Cardiac muscle cell (in vitro differentiated cells and primary cell): ENCODE measurements at regions not wholly inside any gene's neighbourhood (a gene's known extent, or its start where the extent isn't known, plus 50 kb on each side); places are given as distances from the start of the nearest gene placed in this dataset.

Experiments used
- DNase-seq, 2 donors: peaks; one replicate each; pipeline versions ENCODE4 v3.0.0 to v3.0.0-alpha.2; 2010 to 2017; ENCODE audit warnings: low read depth in 1 of 2, low spot score in 1 of 2
- H3K27ac ChIP-seq: fragments of 200-600 bp; sonication (generic); 2 replicates; pipeline ENCODE4 v1.5.1; 2016
- H3K27me3 ChIP-seq: fragments of 200-600 bp; sonication (generic); 2 replicates; pipeline ENCODE4 v1.6.0; 2016; ENCODE audit warnings: control low read depth
- H3K36me3 ChIP-seq: fragments of 200-600 bp; sonication (generic); 2 replicates; pipeline ENCODE4 v1.5.1; 2016; ENCODE audit warnings: control low read depth
- H3K4me1 ChIP-seq: fragments of 200-600 bp; sonication (generic); 2 replicates; pipeline ENCODE4 v1.8.1; 2017; ENCODE audit warnings: low read depth, mild to moderate bottlenecking, mixed run types
- H3K4me3 ChIP-seq: fragments of 200-600 bp; sonication (generic); 2 replicates; pipeline ENCODE4 v1.5.1; 2016; ENCODE audit warnings: mild to moderate bottlenecking
- H3K9me3 ChIP-seq: fragments of 200-600 bp; sonication (generic); 2 replicates; pipeline ENCODE4 v1.5.1; 2017; ENCODE audit warnings: low read depth, mild to moderate bottlenecking, control low read depth
- TF ChIP-seq, protein P1 (sequence below): IDR thresholded peaks from 2 replicates; pipeline ENCODE4 v1.5.1; 2012; ENCODE audit warnings: low read depth, mild to moderate bottlenecking, low read length

DNA sequence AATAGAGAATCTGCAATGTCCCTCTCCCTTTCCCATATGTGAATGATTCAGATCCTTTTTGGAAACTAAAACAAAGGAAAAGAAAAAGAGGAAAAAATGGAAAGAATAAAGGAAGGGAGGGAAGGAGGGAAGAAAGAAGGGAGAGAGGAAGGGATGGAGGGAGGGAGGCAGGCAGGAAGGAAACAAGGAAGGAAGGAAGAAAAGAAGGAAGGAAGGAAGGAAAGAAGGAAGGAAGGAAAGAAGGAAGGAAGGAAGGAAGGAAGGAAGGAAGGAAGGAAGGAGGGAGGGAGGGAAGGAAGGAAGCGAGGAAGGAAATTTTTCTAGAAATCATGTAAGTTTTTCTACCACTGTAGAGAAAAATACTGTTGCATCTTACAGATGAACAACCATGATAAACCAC, 215.0 kb upstream of the CBLB start:
- no peaks in the 10 kb centered on the region for H3K27me3 ChIP-seq
- no peaks in the 10 kb centered on the region for H3K9me3 ChIP-seq
- no peak overlapping the region for H3K4me3 ChIP-seq
- H3K4me1 ChIP-seq: no peaks in the 10 kb centered on the region
- no peak for DNase-seq
- no peaks in the 10 kb centered on the region for H3K36me3 ChIP-seq
- H3K27ac ChIP-seq: no peak overlapping the region
- TF ChIP-seq, protein P1, sequence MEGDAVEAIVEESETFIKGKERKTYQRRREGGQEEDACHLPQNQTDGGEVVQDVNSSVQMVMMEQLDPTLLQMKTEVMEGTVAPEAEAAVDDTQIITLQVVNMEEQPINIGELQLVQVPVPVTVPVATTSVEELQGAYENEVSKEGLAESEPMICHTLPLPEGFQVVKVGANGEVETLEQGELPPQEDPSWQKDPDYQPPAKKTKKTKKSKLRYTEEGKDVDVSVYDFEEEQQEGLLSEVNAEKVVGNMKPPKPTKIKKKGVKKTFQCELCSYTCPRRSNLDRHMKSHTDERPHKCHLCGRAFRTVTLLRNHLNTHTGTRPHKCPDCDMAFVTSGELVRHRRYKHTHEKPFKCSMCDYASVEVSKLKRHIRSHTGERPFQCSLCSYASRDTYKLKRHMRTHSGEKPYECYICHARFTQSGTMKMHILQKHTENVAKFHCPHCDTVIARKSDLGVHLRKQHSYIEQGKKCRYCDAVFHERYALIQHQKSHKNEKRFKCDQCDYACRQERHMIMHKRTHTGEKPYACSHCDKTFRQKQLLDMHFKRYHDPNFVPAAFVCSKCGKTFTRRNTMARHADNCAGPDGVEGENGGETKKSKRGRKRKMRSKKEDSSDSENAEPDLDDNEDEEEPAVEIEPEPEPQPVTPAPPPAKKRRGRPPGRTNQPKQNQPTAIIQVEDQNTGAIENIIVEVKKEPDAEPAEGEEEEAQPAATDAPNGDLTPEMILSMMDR: no peak

DNA sequence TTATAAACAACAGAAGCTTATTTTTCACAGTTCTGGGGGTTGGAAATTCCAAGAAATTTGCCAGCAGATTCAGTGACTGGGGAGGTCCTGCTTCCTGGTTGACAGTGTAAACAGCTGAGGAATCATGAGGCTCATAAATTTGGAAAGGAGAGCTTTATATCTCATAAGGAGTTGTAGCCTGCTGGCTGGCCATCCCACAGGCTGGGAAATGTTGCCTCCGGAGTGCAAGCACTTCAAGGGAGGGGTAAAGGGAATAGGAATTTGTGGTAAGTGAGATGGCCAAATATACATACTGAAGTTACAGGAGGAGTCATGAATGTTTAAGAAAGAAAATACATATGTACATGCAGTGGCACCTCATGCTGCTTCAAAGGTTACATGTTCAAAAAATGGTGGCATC, 217.2 kb upstream of the CBLB start:
- H3K9me3 ChIP-seq: no peaks in the 10 kb centered on the region
- H3K4me3 ChIP-seq: no peak overlapping the region
- H3K27ac ChIP-seq: no peak overlapping the region
- H3K4me1 ChIP-seq: no peaks in the 10 kb centered on the region
- no peaks in the 10 kb centered on the region for H3K36me3 ChIP-seq
- TF ChIP-seq, protein P1: no peak
- peak in 1 of 2 donors; percentile 9 for DNase-seq
- no peaks in the 10 kb centered on the region for H3K27me3 ChIP-seq

DNA sequence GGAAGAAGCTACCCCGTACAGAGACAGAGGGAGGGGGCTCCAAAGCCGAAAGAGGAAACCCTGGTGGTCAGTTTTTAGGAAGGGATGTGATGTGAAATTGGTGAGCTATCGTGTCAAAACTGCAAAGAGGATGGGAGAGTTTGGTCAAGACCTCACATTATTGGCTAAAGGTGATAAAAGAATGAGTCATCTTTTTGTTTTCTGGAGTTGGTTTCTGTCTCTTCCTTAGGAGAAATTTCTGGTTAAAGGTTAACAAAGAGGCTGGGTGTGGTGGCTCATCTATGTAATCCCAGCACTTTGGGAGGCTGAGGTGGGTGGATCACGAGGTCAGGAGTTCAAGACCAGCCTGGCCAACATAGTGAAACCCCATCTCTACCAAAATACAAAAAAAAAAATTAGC, 217.8 kb upstream of the CBLB start:
- H3K27ac ChIP-seq: no peak overlapping the region
- TF ChIP-seq, protein P1: no peak
- no peaks in the 10 kb centered on the region for H3K4me1 ChIP-seq
- no peaks in the 10 kb centered on the region for H3K36me3 ChIP-seq
- DNase-seq: no peak
- H3K9me3 ChIP-seq: no peaks in the 10 kb centered on the region
- H3K27me3 ChIP-seq: no peaks in the 10 kb centered on the region
- no peak overlapping the region for H3K4me3 ChIP-seq

DNA sequence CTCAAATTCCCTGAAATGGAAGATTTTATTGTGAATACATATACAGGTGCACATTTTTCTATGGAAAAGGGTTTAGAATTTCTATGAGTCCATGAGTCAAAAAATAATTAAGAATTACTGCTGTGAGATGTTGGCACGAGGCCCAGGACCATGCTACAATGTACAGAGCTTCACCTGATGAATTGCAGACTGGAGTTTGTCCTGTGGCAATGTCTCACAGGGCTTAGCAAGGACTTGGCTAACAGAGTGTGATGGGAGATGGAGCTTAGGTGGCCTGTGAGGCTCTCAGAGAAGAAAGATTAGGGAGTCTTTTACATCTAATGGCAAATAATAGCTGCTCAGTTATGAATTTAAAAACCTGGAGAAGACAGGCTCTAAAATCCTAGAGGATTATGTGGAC, 219.5 kb upstream of the CBLB start:
- peak in 1 of 2 donors; percentile 21 for DNase-seq
- Histone ChIP-seq H3K36me3 (no peaks in the 10 kb centered on the region), H3K27ac (no peak overlapping the region), H3K4me3 (no peak overlapping the region), H3K4me1 (no peaks in the 10 kb centered on the region), H3K9me3 (no peaks in the 10 kb centered on the region), H3K27me3 (no peaks in the 10 kb centered on the region)
- TF ChIP-seq, protein P1: no peak

DNA sequence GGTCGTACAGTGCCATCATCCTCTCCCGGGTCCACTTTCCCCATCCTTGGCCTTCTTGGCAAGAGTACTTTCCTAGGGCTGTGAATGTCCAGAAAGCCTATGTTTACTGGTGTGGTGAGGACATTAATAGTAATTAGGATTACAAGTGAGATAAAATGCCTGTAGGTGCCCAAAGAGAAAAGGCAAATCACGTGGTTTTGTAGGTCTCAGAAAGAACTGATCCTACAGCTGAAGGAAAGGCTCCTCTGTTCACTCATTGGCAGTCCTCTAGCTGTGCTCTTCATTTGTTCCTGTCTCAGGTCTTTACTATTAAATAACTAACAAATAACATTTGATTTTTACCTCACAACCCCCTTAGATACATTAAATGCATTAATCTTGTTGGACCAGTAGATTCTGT, 220.1 kb upstream of the CBLB start:
- no peak for DNase-seq
- H3K27me3 ChIP-seq: no peaks in the 10 kb centered on the region

More for the DNA sequence above, 220.1 kb upstream of the CBLB start:
- H3K4me3 ChIP-seq: no peak overlapping the region
- TF ChIP-seq, protein P1: no peak
- no peaks in the 10 kb centered on the region for H3K9me3 ChIP-seq
- H3K36me3 ChIP-seq: no peaks in the 10 kb centered on the region
- H3K4me1 ChIP-seq: no peaks in the 10 kb centered on the region
- no peak overlapping the region for H3K27ac ChIP-seq
